ENCODE measurements at regions not wholly inside any gene's neighbourhood (a gene's known extent, or its start where the extent isn't known, plus 50 kb on each side); places are given as distances from the start of the nearest gene placed in this dataset.
A peak's percentile ranks its signal among the peaks of the same experiment; 100 is the strongest.

GRCh38 chr13:50320271-50320862 is 305.1 kb downstream of the KCNRG start:
- TF ChIP-seq EP300 (IDR thresholded peaks at IDR 0.05) (no peak), POLR2A (IDR thresholded peaks at IDR 0.05) (no peak), POLR2AphosphoS5 (IDR thresholded peaks at IDR 0.05) (no peak), CTCF (IDR thresholded peaks at IDR 0.05) (no peak)
- WGBS, 2 donors = 0% methylated on average over 1 of the region's 1 CpG
- Histone ChIP-seq H3K27ac (no peak overlapping the region), H3K4me3 (no peak overlapping the region), H3K36me3 (no peaks in the 10 kb centered on the region), H3K27me3 (no peaks in the 10 kb centered on the region), H3K9me3 (no peaks in the 10 kb centered on the region), H3K4me1 (peaks cover 7 to 12% (median 11%) of the 10 kb centered on the region in 4 donors)
- DNase-seq = no peak
- ATAC-seq (ENCODE audit: low FRiP score in 2 of 2) = no peak

DNA sequence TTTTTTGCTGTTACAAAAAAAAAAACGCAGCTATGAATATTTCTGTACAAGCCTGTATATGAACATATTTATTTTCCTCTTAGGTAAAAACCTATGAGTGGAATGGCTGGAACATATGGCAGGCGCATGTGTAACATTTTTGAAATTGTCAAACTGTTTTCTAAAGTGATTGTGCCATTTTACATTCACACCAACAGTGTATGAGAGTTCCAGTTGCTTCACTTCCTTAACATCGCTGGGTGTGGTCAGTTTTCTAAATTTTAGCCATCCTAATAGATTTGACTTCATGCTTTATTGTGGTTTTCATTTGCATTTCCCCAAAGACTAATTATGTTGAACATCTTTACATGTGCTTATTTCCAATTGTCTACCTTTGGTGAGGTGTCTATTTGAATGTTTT is 306.8 kb downstream of the KCNRG start:
- TF ChIP-seq POLR2A (IDR thresholded peaks at IDR 0.05) (no peak), EP300 (IDR thresholded peaks at IDR 0.05) (no peak), POLR2AphosphoS5 (IDR thresholded peaks at IDR 0.05) (no peak), CTCF (IDR thresholded peaks at IDR 0.05) (no peak)
- no peak for DNase-seq
- ATAC-seq (ENCODE audit: low FRiP score in 2 of 2) = no peak
- no peaks in the 10 kb centered on the region for H3K36me3 ChIP-seq
- H3K9me3 ChIP-seq = no peaks in the 10 kb centered on the region
- WGBS, 2 donors = 74 to 79% methylated on average over 3 of the region's 3 CpGs
- peaks cover 7 to 12% (median 11%) of the 10 kb centered on the region in 4 donors for H3K4me1 ChIP-seq
- no peaks in the 10 kb centered on the region for H3K27me3 ChIP-seq
- no peak overlapping the region for H3K4me3 ChIP-seq
- no peak overlapping the region for H3K27ac ChIP-seq

DNA sequence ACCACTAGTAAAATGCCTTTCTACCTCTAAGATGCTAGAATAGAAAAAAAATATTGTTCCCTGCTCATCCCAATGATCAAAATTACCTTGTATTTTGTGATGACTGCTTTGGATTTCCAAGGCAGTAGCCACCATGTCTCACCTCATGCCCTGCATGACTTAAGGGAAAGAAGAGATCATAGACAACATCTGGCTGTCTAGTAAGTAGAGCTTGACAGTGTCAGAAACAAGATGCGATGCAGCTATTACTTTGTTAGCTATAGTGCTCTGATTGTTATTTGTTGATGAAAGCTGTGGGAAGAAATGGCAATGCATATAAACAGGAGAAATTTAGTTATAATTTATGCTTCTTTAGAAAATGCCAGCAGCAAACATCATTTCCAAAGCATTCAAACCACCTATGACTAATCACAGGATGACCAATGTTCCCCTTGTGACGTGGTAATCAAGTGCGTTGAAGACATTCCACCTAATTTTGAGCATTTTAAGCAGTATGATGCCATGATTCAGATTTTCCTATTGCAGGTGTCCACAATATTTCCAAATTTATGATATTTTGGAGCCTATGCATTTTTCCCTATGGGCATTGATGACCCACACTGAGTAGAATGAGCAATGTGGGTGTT is 308.3 kb downstream of the KCNRG start:
- Histone ChIP-seq H3K9me3 (no peaks in the 10 kb centered on the region), H3K27me3 (no peaks in the 10 kb centered on the region), H3K27ac (no peak overlapping the region), H3K4me3 (no peak overlapping the region), H3K36me3 (no peaks in the 10 kb centered on the region), H3K4me1 (peaks cover 7 to 12% (median 11%) of the 10 kb centered on the region in 4 donors)
- TF ChIP-seq POLR2A (IDR thresholded peaks at IDR 0.05) (no peak), POLR2AphosphoS5 (IDR thresholded peaks at IDR 0.05) (no peak), CTCF (IDR thresholded peaks at IDR 0.05) (no peak), EP300 (IDR thresholded peaks at IDR 0.05) (peak in 1 of 4 donors; percentile 33)
- 60 to 94% methylated on average over 3 of the region's 3 CpGs for WGBS, 2 donors
- ATAC-seq (ENCODE audit: low FRiP score in 2 of 2) (no peak), DNase-seq (no peak)

GRCh38 chr13:50326271-50326670 is 311.0 kb downstream of the KCNRG start:
- DNase-seq = no peak
- no peak for ATAC-seq (ENCODE audit: low FRiP score in 2 of 2)
- no peak overlapping the region for H3K27ac ChIP-seq
- H3K9me3 ChIP-seq = no peaks in the 10 kb centered on the region
- no peaks in the 10 kb centered on the region for H3K27me3 ChIP-seq
- H3K4me3 ChIP-seq = no peak overlapping the region
- no peaks in the 10 kb centered on the region for H3K36me3 ChIP-seq
- WGBS, 2 donors = 85 to 88% methylated on average over 3 of the region's 3 CpGs
- TF ChIP-seq EP300 (IDR thresholded peaks at IDR 0.05) (no peak), POLR2A (IDR thresholded peaks at IDR 0.05) (no peak), CTCF (IDR thresholded peaks at IDR 0.05) (no peak), POLR2AphosphoS5 (IDR thresholded peaks at IDR 0.05) (no peak)
- H3K4me1 ChIP-seq = no peaks in the 10 kb centered on the region

GRCh38 chr13:50326811-50327210 is 311.6 kb downstream of the KCNRG start:
- no peak for TF ChIP-seq POLR2A (IDR thresholded peaks at IDR 0.05)
- TF ChIP-seq EP300 (IDR thresholded peaks at IDR 0.05) = no peak
- TF ChIP-seq CTCF (IDR thresholded peaks at IDR 0.05) = no peak
- TF ChIP-seq POLR2AphosphoS5 (IDR thresholded peaks at IDR 0.05) = no peak
- DNase-seq (no peak), ATAC-seq (ENCODE audit: low FRiP score in 2 of 2) (no peak)
- 57 to 65% methylated on average over 5 of the region's 5 CpGs for WGBS, 2 donors
- Histone ChIP-seq H3K4me1 (no peaks in the 10 kb centered on the region), H3K4me3 (no peak overlapping the region), H3K27ac (no peak overlapping the region), H3K27me3 (no peaks in the 10 kb centered on the region), H3K9me3 (no peaks in the 10 kb centered on the region), H3K36me3 (no peaks in the 10 kb centered on the region)
